GM18519 (cell line): ENCODE measurements at regions not wholly inside any gene's neighbourhood (a gene's known extent, or its start where the extent isn't known, plus 50 kb on each side); places are given as distances from the start of the nearest gene placed in this dataset.
"Not testable (repeated sequence)": the region's sequence is repeated elsewhere in the genome, so short reads cannot be mapped to it uniquely, and the experiment has no call there.

Experiments used
- ATAC-seq: cut with Tn5 transposase; IDR thresholded peaks from one replicate; pipeline ENCODE4 v1.9.1; 2021; ENCODE audit warnings: mild to moderate bottlenecking, moderate library complexity; ENCODE audit not compliant: unreplicated experiment, low FRiP score

DNA sequence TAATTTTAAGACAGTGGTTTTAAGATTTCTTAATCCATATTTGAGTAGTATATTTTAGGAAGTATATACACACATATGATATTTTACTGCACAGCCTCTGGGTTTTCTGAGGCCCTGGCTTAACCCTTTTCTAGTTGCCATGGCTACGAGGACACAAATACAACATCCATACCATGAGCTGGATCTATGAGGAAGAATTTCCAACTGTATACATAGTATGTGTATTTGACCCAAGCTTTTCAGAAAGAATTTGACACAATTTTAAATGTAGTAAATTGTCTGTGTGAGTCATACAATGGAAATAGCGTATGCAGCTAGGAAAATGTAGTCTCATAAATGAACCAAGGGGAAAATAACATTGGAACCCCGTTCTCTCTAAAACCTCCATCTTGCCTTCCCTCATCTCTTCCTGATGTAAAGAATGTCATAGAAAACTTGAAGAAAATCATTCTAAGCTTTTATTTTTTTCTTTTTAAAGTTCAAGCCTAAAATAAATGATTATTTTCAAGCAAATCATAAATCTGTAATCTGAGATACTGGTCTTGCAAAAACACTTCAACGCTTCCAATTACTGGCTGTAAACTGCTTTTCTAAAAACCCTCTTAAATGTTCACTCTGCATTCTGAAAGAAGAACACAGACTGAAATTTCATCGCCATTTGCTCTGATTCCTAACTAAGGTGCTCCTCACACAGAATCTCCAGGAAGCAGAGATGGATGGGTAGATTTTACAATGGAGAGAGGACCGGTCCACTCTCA lies 172.4 kb downstream of the LACC1 start:
- ATAC-seq: no peak

DNA sequence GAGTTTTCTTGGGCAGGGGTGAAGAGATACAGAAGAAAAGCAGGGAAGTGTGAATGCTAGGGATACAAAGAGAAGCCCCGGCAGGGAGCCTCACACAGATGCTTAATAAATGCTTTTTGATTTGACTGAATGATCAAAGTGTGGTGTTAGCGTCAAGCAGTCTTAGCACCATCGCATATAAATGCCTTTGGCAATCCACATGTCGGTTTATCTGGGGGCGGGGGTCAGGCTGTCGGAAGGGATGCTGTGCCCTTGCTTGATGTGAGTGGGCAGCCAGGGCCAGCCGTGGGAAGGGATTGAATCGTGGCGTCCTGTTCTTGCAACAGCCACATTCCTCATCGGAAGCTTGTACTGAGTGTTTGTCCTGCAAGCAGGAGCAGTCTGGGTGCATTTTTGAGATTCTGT lies 173.1 kb downstream of the LACC1 start:
- no peak for ATAC-seq

DNA sequence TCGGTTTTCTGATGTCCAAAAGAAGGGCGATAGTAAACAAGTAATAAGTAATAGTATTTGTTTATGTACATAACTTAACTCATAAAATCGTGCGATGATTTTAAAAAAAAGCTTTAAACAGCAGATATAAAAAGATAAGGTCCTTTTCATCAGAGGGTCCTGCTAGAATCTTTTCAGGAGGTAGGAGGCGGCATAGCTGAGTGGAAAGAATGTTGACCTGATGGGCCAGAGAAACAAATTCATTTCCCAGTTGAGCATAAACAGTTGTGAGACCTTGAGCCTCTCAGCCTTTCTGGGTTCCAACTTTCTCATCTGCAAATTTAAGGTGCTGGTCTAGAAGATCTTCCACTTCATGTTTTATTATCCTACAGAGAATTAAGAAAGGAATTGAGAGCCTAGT lies 173.5 kb downstream of the LACC1 start:
- no peak for ATAC-seq

DNA sequence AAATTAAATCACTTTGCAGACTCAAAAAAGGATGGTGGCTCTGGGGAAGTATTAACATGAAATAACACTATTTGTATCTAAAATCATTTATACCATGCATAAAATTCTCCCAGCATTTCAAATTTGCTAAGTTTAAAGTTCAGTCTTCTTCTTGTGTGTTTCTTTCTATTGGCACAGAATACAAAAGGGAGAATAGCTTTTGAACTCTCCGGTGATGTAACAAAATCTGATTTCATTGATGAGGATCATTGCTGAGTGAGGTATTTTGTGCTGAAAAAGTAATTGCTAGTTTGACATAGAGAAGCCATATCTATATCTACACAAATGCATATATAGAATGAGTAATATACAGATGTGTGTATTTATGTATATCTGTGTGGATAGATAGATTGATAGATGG lies 174.8 kb downstream of the LACC1 start:
- no peak for ATAC-seq

DNA sequence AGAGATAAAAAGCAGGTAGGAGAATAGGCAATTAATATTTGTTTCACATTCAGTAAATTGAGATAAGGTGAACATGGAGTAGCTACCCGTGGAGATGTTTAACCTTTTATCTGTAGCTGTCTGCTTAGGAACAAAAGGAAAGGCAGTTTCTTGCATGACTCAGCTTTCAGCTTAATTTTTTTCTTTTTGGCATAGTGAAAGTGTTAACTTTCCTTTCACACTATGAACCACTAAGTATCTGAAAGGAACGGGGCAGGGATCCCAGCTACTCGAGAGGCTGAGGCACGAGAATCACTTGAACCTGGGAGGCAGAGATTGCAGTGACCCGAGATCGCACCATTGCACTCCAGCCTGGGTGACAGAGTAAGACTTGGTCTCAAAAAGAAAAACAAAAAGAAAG lies 176.0 kb downstream of the LACC1 start:
- not testable (repeated sequence) for ATAC-seq

DNA sequence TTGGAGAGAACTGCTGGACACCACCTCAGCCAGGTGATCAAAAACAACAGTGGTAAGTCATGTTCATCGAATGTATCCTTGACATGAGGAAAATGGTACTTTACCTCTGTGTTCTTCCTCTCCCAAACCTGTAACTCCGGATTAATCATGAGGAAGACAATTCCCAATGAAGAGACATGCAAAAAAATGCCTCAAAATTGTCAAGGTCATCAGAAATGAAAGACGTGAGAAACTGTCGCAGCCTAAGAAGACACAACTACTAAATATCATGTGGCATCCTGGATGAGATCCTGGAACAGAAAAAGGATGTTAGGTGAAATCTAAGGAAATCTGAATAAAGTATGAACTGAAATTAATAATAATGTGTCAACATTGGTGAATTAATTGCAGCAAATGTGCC lies 178.4 kb downstream of the LACC1 start:
- ATAC-seq: no peak

DNA sequence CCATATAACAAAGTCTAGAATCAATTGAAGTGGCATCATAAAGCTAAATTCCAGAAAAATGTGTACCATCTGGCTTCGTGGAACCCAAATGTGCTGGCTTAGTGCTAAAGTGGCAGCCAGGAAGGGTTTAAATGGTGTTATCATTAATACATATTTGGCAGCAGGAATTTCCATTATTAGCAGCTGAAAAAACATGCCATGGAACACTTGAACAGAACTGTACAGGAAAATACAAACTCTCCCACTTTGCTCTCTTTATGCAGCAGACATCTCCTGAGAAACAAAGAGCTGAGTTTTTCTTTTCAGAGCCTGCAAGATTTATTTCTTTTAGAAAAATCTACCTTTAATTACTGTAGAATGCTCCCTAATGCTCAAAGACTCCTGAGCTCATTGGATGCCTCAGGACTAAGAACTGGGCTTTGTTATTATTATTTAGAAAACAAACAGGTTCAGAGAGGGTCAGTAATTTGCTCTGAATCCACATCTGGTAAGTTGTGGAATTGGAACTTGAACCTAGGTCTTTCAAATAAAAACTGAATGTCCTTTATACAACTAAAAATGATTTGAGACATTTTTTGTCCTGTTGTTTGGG lies 179.0 kb downstream of the LACC1 start:
- no peak for ATAC-seq

DNA sequence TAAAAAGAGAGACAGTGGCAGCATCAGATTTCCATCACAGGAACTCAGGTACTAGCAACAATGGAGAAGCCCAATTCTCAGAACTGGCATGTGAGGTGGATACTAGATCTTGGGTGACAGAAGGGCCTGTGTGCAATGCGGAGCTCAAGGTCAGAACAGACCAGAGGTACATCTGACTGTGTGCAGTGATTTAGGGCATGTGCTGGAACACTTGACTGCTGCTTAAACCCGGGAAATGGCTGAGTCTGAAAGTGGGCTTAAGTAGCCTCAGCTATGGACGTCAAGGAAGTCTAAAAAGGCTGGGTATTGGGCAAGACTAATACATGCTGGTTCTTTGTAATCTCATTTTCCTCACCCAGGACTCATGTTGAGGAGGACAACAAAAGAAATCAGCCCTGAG lies 182.2 kb downstream of the LACC1 start:
- ATAC-seq: no peak

DNA sequence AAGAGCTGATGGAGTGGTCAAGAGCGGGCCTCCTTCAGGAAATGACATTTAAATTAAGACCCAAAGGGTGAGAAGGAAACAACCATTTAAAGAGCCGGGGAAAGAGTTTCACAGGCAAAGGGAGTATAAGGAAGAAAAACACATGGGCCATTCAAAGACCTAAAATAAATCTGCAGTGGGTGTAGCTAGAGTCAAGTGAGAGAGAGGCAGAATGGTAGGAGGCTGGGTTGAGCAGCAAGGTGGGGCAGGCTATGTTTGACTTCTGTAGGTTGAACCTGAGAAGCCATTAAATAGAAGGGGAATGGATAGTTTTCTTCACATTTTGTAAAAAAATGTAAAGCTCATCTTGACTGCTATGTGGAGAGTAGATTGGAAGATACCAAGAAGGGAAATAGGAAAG lies 183.8 kb downstream of the LACC1 start:
- no peak for ATAC-seq

DNA sequence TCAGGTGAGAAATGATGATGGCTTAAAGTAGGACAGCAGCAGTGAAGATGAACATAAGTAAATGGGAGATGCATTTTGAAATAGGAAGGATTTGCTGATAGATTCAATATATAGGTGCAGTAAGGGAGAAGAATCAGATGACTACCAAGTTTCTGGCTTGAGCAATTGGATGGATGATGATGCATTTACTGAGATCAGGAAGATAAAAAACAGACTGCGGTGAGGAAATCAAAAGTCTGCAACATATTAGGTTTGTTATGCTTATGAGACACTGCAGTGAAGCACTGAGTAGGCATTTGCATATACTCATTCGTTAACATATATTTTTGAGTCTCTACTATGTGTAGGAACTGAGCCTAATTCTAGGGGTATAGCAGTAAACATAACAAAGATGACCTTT lies 184.2 kb downstream of the LACC1 start:
- ATAC-seq: no peak

DNA sequence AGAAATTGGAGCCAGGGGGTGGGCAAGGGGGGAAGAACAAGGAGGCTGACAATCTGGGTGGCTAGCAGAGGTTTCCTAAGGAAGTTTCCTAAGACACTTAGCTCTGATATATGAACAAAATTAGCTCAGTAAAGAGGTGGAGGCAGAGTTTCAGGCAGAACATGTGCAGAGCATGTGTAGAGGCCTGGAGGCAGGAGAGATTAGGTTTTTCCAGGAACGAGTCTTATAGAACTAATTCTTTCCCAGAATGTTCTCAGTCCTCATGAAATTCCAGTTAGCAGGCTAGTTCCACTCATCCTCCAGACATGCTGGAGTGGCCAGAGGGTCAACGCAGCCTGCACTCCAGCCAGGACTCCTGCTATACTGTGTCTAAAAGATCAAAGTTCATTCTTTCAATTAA lies 184.7 kb downstream of the LACC1 start:
- ATAC-seq: no peak

DNA sequence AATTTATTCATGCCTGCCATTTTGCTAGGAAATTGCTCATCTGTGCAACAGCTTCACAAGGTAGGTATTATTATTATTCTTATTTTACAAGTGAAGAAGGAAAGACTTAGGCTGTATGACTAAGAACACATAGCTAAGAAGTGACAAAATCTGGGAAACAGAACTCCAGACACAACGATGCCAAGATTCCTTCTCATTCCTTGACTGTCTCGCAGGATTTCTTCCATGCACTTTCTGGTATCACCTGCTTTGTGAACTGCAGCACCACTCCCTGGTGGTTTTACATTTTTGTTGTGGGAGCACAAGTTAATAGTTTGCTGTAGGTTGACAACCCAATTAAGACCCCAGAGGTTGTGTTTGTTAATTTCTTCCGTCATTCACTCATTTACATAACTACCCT lies 188.5 kb downstream of the LACC1 start:
- no peak for ATAC-seq

DNA sequence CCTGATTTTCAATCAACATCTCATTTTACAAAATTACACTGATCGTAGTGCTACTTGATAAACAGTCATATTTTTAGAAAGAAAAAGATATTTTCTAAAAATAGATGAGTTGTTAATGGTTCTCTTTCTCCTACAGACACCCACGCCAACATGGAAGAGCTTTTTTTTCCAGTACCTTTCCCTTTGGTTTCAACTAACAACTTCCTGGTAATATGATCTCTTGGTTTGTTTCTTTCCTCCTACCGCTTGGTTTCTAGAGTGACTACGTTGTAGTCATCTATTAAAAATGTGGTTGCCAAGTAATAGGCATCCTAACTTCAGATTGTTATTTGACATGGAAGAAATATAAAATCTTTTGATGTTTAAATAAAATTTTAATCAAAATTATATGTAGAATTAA lies 189.0 kb downstream of the LACC1 start:
- ATAC-seq: no peak

DNA sequence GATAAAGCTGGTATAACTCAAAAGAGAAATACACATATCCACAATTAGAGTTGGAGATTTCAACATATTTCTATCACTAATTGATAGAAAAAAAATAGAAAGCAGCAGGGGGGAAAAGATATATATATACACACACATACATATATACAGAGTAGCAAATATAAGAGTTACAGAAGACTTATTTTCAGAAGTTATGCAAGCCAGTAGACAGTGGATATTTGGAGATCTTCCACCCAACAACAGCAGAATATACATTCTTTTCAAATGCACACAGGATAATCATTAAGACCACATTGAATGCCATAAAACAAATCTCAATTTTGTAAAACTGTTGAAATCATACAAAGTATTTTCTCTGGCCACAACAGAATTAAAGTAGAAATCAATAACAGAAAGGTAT lies 192.8 kb downstream of the LACC1 start:
- ATAC-seq: no peak

DNA sequence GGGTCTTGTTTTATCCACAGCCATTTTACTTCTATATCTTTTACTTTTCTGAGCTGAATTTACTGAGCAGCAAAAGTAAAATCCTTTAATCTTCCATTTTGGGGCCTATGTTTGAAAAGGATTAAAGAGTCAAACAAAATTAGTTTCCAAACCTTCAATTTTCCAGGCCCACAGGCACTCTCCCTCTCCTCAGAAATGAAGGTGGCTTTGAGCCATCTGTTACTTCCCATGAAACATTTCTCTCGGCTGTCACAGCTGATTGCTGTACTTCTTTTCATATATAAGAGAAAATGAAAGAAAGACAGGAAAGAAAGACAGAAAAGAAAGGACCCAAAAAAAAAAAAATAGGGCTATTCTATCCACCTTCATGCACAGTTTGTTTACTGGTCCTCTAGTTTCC lies 194.9 kb downstream of the LACC1 start:
- no peak for ATAC-seq

DNA sequence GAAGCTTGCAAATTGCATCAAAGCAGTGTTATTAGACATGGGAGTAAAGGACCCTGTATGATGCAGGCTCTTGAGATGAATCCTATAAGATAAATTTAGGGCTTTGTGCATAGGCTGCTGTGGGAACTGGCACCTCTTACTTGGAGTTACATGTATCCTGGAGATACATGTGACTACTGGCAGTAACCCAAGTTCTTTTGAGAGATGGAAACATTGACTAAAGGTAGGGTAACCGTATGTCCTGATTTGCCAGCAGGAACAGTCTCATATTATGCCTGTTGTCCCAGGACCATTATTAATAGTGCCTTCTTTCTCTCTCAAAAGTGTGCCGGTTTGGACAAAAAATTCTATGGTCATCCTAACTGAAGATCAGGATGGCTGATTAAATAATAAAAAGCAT lies 195.4 kb downstream of the LACC1 start:
- no peak for ATAC-seq

DNA sequence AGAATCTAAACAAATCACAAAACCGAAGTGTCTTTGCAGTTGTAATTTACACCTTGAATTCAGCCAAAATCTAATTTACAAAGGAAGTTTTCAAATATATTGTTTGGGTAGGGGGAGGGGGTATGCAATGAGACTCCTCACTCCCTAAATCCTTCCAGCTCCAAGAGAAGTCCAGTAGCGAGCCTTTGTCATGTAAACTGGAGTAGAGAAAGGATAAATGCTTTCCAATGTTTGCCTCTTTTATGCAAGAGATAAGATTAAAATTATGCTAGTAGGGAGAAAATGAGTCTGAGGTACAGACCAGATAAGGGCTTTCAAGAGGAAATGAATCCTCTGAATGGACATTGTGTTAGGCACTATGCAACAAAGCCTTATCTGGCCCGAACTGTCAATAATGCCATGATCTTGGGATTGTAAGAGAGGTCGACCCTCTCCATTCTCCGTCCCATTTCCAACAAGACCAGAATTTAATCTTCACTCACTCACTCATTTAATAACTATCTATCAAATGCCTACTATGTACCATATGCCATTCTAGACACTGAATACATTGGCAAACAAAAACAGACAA lies 199.2 kb downstream of the LACC1 start:
- no peak for ATAC-seq

DNA sequence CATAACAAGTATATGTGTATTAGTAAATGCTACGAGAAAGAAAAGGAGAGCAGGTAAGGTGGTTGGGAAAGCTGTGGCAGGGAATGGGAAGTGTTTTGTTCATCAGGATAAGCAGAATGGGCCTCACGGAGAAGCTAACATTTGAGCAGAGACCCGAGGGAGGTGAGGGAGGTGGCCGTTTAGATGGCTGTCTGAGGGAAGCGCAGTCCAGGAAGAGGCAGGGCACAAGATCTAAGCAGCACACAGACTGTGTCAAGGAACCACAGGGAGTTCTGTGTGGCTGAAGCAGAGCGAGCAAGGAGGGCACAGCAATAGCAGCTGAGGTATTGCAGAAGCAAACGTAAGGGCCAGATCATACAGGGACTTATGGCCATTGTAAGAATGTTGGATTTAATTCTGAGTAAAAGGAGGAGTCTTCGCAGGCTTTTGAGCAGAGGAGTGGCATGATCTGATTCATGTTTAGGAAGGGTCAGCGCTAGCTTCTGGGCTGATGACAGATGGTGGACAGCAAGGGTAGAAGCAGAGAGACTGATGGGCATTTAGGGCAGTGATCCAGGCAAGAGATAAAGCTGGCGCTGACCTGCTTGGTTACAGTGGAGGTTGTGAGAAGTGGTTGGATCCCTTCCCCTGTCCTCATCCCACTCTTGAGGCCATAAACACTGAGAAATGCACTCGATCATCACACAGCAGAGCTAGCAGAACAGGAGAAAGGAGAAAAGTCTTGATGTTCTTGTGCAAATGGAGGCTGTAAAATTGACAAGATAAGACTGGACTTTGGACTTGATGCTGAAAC lies 199.9 kb downstream of the LACC1 start:
- ATAC-seq: no peak

DNA sequence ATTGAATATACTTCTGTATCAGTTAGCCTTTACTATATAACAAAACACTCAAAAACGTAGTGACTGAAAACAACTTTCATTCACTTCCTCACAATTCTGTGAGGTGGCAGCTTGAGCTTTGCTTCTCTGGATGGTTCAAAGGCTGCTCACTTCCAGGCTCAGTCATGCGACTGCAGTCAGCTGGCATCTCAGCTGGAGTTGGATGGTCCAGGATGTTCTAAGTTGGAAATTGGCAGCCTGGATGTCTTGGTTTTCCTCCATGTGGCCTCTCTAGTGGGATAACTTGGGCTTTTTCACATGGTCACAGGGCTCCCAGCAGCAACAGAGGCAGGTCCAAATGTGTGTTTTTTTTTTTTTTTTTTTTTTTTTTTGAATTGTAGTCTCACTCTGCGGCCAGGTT lies 204.4 kb downstream of the LACC1 start:
- no peak for ATAC-seq

DNA sequence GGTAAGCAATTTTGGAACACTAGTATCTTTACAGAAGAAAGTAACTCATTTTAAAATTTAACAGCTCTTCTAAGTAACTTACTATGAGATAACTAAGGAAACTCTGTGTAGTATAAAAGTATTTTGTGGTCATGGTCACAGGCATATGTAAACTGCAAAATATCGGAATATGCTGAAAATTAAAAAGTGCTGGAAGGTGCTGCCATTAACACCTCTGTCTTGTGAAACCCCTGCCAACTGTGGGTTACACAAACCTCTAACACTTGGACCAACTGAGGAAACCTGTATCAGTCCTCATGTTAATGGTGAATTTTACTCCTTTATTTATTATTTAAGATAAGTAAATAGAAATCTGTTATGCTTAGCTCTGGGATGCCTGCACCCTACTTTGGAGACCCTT lies 206.7 kb downstream of the LACC1 start:
- no peak for ATAC-seq

DNA sequence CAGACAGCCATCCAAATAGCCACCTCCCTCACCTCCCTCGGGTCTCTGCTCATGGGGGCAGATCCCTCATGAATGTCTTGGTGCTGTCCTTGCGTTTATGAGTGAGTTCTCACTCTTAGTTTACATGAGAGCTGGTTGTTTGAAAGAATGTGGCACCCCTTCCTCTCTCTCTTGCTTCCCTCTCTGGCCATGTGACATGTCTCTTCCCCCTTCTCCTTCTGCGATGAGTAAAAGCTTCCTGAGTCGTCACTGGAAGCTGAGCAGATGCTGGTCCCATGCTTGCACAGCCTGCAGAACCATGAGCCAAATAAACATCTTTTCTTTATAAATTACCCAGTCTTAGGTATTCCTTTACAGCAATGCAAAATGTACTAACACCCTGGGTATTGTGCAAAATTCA lies 208.7 kb downstream of the LACC1 start:
- ATAC-seq: no peak
